Stomach (tissue), 8 donors: ENCODE measurements at regions not wholly inside any gene's neighbourhood (a gene's known extent, or its start where the extent isn't known, plus 50 kb on each side); places are given as distances from the start of the nearest gene placed in this dataset.
A peak's percentile ranks its signal among the peaks of the same experiment; 100 is the strongest.

Experiments used
- DNase-seq, 2 donors: peaks; one replicate each; pipeline versions ENCODE4 v3.0.0 to v3.0.0-alpha.2; 2013 to 2019
- H3K27ac ChIP-seq, 5 donors: fragments of 200-600 bp in 4 of 5; sonication (generic) in 4 of 5; one replicate each; pipeline ENCODE4 v1.5.1; 2013 to 2019; ENCODE audit warnings: mild to moderate bottlenecking in 1 of 5, moderate library complexity in 1 of 5
- H3K27me3 ChIP-seq, 3 donors: fragments of 200-600 bp; sonication (generic); one replicate each; pipeline ENCODE4 v1.5.1; 2017 to 2019; ENCODE audit warnings: mixed run types in 1 of 3
- H3K36me3 ChIP-seq, 4 donors: fragments of 200-600 bp; sonication (generic); 1 replicate in 3 of 4; 2 replicates in 1 of 4; pipeline ENCODE4 v1.5.1; 2016 to 2019
- H3K4me1 ChIP-seq, 4 donors: fragments of 200-600 bp; sonication (generic); one replicate each; pipeline ENCODE4 v1.5.1; 2016 to 2019
- H3K4me3 ChIP-seq, 4 donors: fragments of 200-600 bp; sonication (generic) in 3 of 4; one replicate each; pipeline ENCODE4 v1.5.1; 2016 to 2019; ENCODE audit warnings: mild to moderate bottlenecking in 1 of 4
- H3K9me3 ChIP-seq, 4 donors: fragments of 200-600 bp; sonication (generic); one replicate each; pipeline ENCODE4 v1.5.1; 2016 to 2019
- EP300 ChIP-seq: sonication (generic); formaldehyde crosslinking; IDR thresholded peaks from one replicate; pipeline ENCODE4 v1.6.1; 2017; ENCODE audit warnings: antibody characterized with exemption
- POLR2A ChIP-seq, 4 donors: fragments of 450-650 bp; IDR thresholded peaks; one replicate each; pipeline ENCODE4 v1.6.1; 2016; ENCODE audit warnings: antibody characterized with exemption in 4 of 4, control low read depth in 2 of 4, mild to moderate bottlenecking in 1 of 4, moderate library complexity in 1 of 4
- POLR2AphosphoS5 ChIP-seq, 3 donors: sonication (generic); formaldehyde crosslinking; IDR thresholded peaks; one replicate each; pipeline ENCODE4 v1.6.1; 2016; ENCODE audit warnings: antibody characterized with exemption in 3 of 3
- WGBS, 5 donors: extraction: QIAGEN DNeasy Blood & Tissue Kit in 3 of 5; methylation state at CpG; one replicate each; pipeline versions ENCODE4 v1.1.5 to v1.1.7; 2013 to 2018; 5-methylcytosine and 5-hydroxymethylcytosine counted together
- intact Hi-C: fragments of 100-400 bp; cut with DNase I; formaldehyde crosslinking; loops from one replicate; pipeline ENCODE4 v1.15.1; 2023; ENCODE audit warnings: low total_unique reads
- TF ChIP-seq, protein P1 (sequence below), 7 experiments: fragments of 450-650 bp in 4 of 7; fragments of 200-600 bp in 3 of 7; sonication (generic) in 3 of 7; IDR thresholded peaks; one replicate each; pipeline ENCODE4 v1.5.1; 2016 to 2019; ENCODE audit warnings: antibody characterized with exemption in 7 of 7, control low read depth in 2 of 7, mild to moderate bottlenecking in 1 of 7
- donor health status: healthy with polysubstance abuse.
- donor health status: Bipolar disorder and iron deficiency.
- donor health status: healthy.

- Histone ChIP-seq H3K36me3 (no peaks in the 10 kb centered on the region), H3K4me3 (no peak overlapping the region), H3K9me3 (no peaks in the 10 kb centered on the region), H3K27ac (no peak overlapping the region), H3K27me3 (no peaks in the 10 kb centered on the region), H3K4me1 (peaks cover 12 to 29% (median 22%) of the 10 kb centered on the region in 4 donors)
- 69 to 76% (median 75%) methylated on average over 2 of the region's 2 CpGs for WGBS, 5 donors
- TF ChIP-seq POLR2A (IDR thresholded peaks at IDR 0.05), result no peak
- no peak for TF ChIP-seq POLR2AphosphoS5 (IDR thresholded peaks at IDR 0.05)
- TF ChIP-seq, protein P1, sequence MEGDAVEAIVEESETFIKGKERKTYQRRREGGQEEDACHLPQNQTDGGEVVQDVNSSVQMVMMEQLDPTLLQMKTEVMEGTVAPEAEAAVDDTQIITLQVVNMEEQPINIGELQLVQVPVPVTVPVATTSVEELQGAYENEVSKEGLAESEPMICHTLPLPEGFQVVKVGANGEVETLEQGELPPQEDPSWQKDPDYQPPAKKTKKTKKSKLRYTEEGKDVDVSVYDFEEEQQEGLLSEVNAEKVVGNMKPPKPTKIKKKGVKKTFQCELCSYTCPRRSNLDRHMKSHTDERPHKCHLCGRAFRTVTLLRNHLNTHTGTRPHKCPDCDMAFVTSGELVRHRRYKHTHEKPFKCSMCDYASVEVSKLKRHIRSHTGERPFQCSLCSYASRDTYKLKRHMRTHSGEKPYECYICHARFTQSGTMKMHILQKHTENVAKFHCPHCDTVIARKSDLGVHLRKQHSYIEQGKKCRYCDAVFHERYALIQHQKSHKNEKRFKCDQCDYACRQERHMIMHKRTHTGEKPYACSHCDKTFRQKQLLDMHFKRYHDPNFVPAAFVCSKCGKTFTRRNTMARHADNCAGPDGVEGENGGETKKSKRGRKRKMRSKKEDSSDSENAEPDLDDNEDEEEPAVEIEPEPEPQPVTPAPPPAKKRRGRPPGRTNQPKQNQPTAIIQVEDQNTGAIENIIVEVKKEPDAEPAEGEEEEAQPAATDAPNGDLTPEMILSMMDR (IDR thresholded peaks at IDR 0.05), result no peak
- TF ChIP-seq EP300, result no peak
- DNase-seq, result no peak
- intact Hi-C loops, result no loop called here
These were observed 57.6 kb downstream of the FAM50B start for GRCh38 chr6:3906846-3907151.

DNA sequence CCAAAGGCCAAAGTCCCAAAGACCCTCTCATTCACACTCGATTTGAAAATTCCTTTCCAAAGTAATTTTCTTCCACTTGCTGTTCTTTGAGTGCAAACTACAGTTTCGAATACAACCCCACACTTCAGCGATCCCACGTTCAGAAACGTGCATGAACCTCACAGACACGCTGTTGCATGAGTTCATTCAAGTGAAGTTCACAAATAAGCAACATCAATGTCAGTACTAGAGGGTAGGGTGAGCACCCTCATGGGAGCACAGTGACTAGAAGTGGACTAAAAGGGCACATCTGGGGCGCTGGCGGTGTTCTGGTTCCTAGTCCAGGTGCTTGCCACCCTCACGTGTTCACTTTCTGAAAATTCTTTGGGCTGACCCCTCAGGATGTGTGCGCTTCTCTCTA lies 59.0 kb downstream of the FAM50B start:
- H3K36me3 ChIP-seq, result no peaks in the 10 kb centered on the region
- intact Hi-C loops, result no loop called here
- H3K4me3 ChIP-seq, result no peak overlapping the region
- TF ChIP-seq, protein P1 (IDR thresholded peaks at IDR 0.05), result no peak
- TF ChIP-seq EP300, result no peak
- TF ChIP-seq POLR2A (IDR thresholded peaks at IDR 0.05), result no peak
- no peak for TF ChIP-seq POLR2AphosphoS5 (IDR thresholded peaks at IDR 0.05)
- no peaks in the 10 kb centered on the region for H3K27me3 ChIP-seq
- DNase-seq, result no peak
- WGBS, 5 donors, result 87 to 96% (median 92%) methylated on average over 10 of the region's 10 CpGs
- H3K9me3 ChIP-seq, result no peaks in the 10 kb centered on the region
- H3K27ac ChIP-seq, result no peak overlapping the region
- H3K4me1 ChIP-seq, result peaks cover 18 to 44% (median 35%) of the 10 kb centered on the region in 4 donors

GRCh38 chr6:3908961-3909360 lies 59.8 kb downstream of the FAM50B start:
- TF ChIP-seq POLR2A (IDR thresholded peaks at IDR 0.05) (no peak), POLR2AphosphoS5 (IDR thresholded peaks at IDR 0.05) (no peak), EP300 (no peak)
- TF ChIP-seq, protein P1 (IDR thresholded peaks at IDR 0.05), result no peak
- no peaks in the 10 kb centered on the region for H3K36me3 ChIP-seq
- intact Hi-C loops, result no loop called here
- H3K9me3 ChIP-seq, result no peaks in the 10 kb centered on the region
- H3K4me1 ChIP-seq, result peaks cover 18 to 48% (median 41%) of the 10 kb centered on the region in 4 donors
- H3K27me3 ChIP-seq, result no peaks in the 10 kb centered on the region
- no peak overlapping the region for H3K4me3 ChIP-seq
- 92 to 96% (median 95%) methylated on average over 5 to 6 of the region's 6 CpGs for WGBS, 5 donors
- no peak overlapping the region for H3K27ac ChIP-seq
- DNase-seq, result no peak

- no peaks in the 10 kb centered on the region for H3K9me3 ChIP-seq
- peaks cover 18 to 57% (median 48%) of the 10 kb centered on the region in 4 donors for H3K4me1 ChIP-seq
- no peaks in the 10 kb centered on the region for H3K36me3 ChIP-seq
- no peak for DNase-seq
- H3K27me3 ChIP-seq, result no peaks in the 10 kb centered on the region
- no peak for TF ChIP-seq EP300
- TF ChIP-seq, protein P1 (IDR thresholded peaks at IDR 0.05), result no peak
- TF ChIP-seq POLR2AphosphoS5 (IDR thresholded peaks at IDR 0.05), result no peak
- TF ChIP-seq POLR2A (IDR thresholded peaks at IDR 0.05), result no peak
- intact Hi-C loops, result no loop called here
- WGBS, 5 donors, result 84 to 89% (median 88%) methylated on average over 7 of the region's 7 CpGs
- H3K27ac ChIP-seq, result no peak overlapping the region
- H3K4me3 ChIP-seq, result peak overlapping the region in 1 of 4 donors; percentile 0
These were observed 61.0 kb downstream of the FAM50B start for GRCh38 chr6:3910106-3910663.
